LNCAP (cell line): ENCODE measurements at regions not wholly inside any gene's neighbourhood (a gene's known extent, or its start where the extent isn't known, plus 50 kb on each side); places are given as distances from the start of the nearest gene placed in this dataset.

Experiments used
- TF ChIP-seq, protein P1 (sequence below): fragments of 450-650 bp; IDR thresholded peaks from 2 replicates; pipeline ENCODE4 v1.5.1; 2017; ENCODE audit warnings: mild to moderate bottlenecking

DNA sequence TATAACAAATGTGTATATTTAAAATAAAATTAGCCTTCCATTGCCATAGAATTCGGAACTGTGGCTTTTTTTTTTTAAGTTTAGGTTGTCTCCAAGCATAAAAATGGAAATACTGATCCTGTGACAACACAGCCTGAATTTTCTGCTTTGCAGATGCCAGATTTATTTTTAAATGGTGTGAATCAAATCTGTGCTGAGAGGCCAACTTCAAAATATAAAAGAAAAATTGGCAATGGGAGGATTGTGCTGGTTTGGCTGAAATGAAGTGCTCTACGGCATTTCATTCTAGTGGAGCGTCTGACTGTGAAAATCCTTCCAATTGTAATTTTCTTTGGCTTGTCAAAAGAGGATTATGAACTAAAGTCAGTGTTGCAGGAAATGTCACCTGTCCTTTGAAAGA is 580.3 kb upstream of the ZFP42 start:
- TF ChIP-seq, protein P1, sequence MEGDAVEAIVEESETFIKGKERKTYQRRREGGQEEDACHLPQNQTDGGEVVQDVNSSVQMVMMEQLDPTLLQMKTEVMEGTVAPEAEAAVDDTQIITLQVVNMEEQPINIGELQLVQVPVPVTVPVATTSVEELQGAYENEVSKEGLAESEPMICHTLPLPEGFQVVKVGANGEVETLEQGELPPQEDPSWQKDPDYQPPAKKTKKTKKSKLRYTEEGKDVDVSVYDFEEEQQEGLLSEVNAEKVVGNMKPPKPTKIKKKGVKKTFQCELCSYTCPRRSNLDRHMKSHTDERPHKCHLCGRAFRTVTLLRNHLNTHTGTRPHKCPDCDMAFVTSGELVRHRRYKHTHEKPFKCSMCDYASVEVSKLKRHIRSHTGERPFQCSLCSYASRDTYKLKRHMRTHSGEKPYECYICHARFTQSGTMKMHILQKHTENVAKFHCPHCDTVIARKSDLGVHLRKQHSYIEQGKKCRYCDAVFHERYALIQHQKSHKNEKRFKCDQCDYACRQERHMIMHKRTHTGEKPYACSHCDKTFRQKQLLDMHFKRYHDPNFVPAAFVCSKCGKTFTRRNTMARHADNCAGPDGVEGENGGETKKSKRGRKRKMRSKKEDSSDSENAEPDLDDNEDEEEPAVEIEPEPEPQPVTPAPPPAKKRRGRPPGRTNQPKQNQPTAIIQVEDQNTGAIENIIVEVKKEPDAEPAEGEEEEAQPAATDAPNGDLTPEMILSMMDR: no peak

DNA sequence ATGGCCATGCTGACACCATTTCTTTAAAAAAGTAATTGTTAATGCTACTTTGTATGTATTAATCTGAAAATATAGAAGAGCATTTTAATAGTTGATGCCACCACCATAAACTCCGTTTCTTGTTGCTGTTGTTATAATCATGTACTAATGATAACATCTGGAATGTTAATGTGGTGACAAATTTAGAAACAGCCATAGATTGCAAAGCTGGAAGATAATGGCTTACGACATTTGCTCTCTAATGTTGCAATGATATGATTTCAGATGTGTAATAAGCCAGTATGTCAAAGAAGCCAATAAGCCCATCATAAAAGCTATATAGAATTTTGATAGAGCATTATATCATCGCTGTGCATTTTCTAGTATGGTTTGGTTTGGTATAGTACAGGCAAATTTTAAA is 579.4 kb upstream of the ZFP42 start:
- TF ChIP-seq, protein P1: no peak

DNA sequence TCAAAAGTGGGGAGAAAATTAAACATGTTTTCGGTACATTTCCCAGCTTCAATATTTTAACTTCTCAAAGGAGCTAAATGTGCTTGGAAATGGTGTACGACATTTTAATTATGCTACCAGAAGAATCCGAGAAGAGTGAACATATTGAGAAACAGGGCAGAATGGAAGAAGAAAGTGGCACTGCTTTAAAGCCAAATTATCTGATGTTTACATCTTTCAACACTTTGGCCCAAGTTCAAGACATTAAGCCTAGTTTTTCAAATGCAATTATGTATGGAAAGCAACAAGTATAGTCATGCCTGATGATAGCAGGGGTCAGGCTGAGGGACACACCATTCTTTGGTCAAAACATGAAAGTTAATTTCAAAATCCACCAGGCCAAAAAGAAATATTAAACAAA is 577.9 kb upstream of the ZFP42 start:
- TF ChIP-seq, protein P1: no peak

DNA sequence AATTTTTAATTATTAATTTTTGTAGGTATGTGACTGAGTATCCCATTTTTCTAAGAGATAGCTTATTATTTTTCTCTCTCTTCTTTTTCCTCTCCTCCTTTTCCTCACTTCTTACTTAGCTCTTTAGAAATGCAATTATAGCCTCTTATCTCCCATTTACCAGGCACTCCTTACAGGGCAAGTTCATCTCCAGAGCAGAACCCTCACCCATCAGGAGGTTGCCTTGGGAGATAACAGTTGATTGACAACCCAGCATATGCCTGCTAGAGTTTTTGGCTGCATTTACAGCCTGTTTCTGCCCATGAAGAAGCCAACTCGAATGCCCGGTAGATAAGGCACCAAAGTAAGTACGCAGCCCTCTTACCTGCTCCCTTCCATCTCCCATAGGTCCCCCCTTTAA is 572.9 kb upstream of the ZFP42 start:
- TF ChIP-seq, protein P1: no peak

DNA sequence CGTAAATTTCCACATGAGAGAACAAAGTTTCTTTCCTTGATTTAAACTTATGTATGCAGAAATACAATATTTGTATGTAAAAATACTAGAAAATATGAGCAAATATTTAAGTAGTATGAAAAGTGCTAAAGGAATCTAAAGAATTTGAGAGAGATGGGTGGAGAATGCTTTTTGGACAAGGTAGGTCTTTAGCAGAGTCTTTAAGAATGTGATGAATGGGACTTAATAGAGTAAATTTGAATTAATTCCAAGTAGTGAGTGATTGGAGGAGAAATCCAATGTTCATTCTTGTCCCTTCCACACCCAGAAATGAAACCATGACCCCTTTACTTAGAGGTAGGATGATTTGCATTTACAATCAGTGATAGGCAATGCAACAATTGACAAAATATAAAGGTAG is 570.9 kb upstream of the ZFP42 start:
- TF ChIP-seq, protein P1: no peak

DNA sequence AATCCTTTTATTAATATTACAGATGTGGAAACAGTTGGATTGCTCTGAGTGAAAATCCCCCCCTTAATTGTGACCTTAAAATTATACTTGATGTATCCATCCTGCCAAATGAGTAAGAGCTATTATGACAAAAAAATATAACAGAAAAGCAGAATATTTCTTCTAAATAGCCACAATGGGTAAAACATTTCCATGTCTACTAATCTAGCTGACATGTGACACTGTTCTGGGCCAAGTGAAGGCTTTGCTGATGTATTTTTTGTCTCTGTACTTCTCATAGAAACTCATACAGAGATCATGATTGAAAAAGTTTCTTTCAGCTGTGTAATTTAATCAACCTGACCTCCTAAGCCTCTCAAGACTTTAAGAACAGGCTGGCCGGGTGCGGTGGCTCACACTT is 569.1 kb upstream of the ZFP42 start:
- TF ChIP-seq, protein P1: no peak

DNA sequence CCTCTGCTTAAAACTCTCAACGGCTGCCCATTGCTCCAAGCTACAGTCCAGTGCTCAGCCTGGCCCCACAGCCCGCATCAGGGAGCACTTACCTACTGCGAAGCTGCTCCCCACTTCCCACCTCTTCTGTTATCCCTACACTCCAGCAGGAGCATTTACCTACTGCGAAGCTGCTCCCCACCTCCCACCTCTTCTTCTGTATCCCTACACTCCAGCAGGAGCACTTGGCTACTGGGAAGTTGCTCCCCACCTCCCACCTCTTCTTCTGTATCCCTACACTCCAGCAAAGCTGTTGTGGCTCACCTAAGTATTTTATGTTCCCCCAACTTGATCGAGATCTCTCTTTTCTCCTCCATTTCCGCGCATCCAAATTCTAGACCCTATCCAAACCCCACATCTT is 563.3 kb upstream of the ZFP42 start:
- TF ChIP-seq, protein P1: no peak

DNA sequence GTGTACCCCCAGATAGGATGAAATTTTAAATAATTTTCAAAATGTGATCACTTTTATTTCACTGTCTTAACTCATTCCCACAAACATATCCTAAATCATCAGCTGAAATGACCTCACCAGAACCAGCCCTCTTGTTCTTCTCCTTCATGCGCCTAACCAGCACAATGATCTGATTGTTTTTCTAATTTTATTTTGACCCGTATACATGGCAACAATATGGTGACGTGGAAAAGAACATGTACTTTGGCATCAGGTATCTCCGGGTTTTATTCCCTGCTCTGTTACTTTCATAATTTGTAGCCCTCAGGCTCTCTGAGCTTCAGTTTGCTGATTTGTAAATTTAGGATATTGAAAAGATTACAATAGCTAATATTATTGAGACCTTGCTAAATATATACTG is 562.4 kb upstream of the ZFP42 start:
- TF ChIP-seq, protein P1: no peak
